Body of pancreas (tissue), 4 donors: ENCODE measurements at regions not wholly inside any gene's neighbourhood (a gene's known extent, or its start where the extent isn't known, plus 50 kb on each side); places are given as distances from the start of the nearest gene placed in this dataset.

Experiments used
- POLR2A ChIP-seq, 3 donors: fragments of 450-650 bp; IDR thresholded peaks; one replicate each; pipeline ENCODE4 v1.6.1; 2016; ENCODE audit warnings: antibody characterized with exemption in 3 of 3, mild to moderate bottlenecking in 2 of 3
- TF ChIP-seq, protein P1 (sequence below), 7 experiments: fragments of 450-650 bp in 4 of 7; fragments of 200-600 bp in 3 of 7; sonication (generic) in 3 of 7; IDR thresholded peaks; one replicate each; pipeline ENCODE4 v1.5.1; 2016 to 2019; ENCODE audit warnings: antibody characterized with exemption in 7 of 7

DNA sequence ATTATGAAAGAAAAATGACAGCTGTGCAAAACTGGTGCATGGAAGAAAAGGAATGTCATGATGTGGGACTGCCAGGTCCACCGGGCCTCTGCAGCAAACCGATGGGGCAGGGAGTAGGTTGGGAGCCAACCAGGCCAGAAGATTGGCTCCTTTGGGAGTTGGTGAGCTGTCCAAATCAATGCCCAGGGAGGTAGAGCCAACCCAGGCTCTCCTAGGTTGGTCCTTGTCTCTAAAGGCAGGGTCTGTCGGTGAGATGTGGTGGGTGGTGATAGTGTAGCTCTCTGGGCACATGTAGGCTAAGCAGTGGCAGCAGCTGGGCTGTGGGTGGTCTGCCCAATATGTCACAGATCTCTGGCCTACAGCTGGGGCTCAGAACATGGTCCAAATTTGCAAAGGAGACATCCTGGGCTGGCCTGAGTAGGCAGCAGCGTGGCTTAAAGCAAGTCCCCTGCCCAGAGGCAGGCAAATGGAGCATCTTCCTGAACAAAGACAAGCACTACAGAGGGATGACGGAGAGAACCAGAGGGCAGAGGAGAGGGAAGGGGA, 61.2 kb upstream of the PRDX6 start:
- TF ChIP-seq, protein P1, sequence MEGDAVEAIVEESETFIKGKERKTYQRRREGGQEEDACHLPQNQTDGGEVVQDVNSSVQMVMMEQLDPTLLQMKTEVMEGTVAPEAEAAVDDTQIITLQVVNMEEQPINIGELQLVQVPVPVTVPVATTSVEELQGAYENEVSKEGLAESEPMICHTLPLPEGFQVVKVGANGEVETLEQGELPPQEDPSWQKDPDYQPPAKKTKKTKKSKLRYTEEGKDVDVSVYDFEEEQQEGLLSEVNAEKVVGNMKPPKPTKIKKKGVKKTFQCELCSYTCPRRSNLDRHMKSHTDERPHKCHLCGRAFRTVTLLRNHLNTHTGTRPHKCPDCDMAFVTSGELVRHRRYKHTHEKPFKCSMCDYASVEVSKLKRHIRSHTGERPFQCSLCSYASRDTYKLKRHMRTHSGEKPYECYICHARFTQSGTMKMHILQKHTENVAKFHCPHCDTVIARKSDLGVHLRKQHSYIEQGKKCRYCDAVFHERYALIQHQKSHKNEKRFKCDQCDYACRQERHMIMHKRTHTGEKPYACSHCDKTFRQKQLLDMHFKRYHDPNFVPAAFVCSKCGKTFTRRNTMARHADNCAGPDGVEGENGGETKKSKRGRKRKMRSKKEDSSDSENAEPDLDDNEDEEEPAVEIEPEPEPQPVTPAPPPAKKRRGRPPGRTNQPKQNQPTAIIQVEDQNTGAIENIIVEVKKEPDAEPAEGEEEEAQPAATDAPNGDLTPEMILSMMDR (IDR thresholded peaks at IDR 0.05) = no peak
- no peak for TF ChIP-seq POLR2A (IDR thresholded peaks at IDR 0.05)
